GM23338 (cell line): ENCODE measurements at regions not wholly inside any gene's neighbourhood (a gene's known extent, or its start where the extent isn't known, plus 50 kb on each side); places are given as distances from the start of the nearest gene placed in this dataset.

Experiments
- ATAC-seq: fragments of 200-7000 bp; cut with Tn5 transposase; 3 replicates; pipeline ENCODE4 v1.9.1; 2020
- DNase-seq: peaks from one replicate; pipeline ENCODE4 v3.0.0-alpha.2; 2015; ENCODE audit warnings: low spot score
- H2AFZ ChIP-seq: fragments of 200-600 bp; sonication (generic); 2 replicates; pipeline ENCODE4 v1.8.0; 2016; ENCODE audit warnings: antibody characterized with exemption, mild to moderate bottlenecking, moderate library complexity
- H3F3A ChIP-seq: fragments of 200-600 bp; sonication (generic); replicated peaks from 2 replicates; pipeline ENCODE4 v1.8.0; 2017; ENCODE audit warnings: antibody characterized with exemption, mixed run types, low read depth
- H3K27ac ChIP-seq: fragments of 200-600 bp; sonication (generic); 2 replicates; pipeline ENCODE4 v1.6.1; 2016; ENCODE audit warnings: low read depth
- H3K27me3 ChIP-seq: fragments of 200-600 bp; sonication (generic); 2 replicates; pipeline ENCODE4 v1.8.0; 2016; ENCODE audit warnings: mild to moderate bottlenecking, mixed run types, moderate library complexity; ENCODE audit not compliant: insufficient read depth
- H3K36me3 ChIP-seq: fragments of 200-600 bp; sonication (generic); 2 replicates; pipeline ENCODE4 v1.8.0; 2016; ENCODE audit warnings: mild to moderate bottlenecking; ENCODE audit not compliant: insufficient read depth
- H3K4me1 ChIP-seq: fragments of 200-600 bp; sonication (generic); 2 replicates; pipeline ENCODE4 v1.8.0; 2016; ENCODE audit warnings: mild to moderate bottlenecking, moderate library complexity; ENCODE audit not compliant: insufficient read depth
- H3K4me2 ChIP-seq: fragments of 200-600 bp; sonication (generic); 2 replicates; pipeline ENCODE4 v1.7.1; 2017; ENCODE audit warnings: mixed run types
- H3K4me3 ChIP-seq: fragments of 200-600 bp; sonication (generic); 2 replicates; pipeline ENCODE4 v1.6.1; 2016; ENCODE audit warnings: mixed run types
- H3K79me2 ChIP-seq: fragments of 200-600 bp; sonication (generic); replicated peaks from 2 replicates; pipeline ENCODE4 v1.8.0; 2017; ENCODE audit warnings: mild to moderate bottlenecking; ENCODE audit not compliant: insufficient read depth
- H3K9me2 ChIP-seq: fragments of 200-600 bp; sonication (generic); 2 replicates; pipeline ENCODE4 v1.8.0; 2017; ENCODE audit not compliant: insufficient read depth
- H4K20me1 ChIP-seq: fragments of 200-600 bp; sonication (generic); replicated peaks from 2 replicates; pipeline ENCODE4 v1.8.0; 2017; ENCODE audit warnings: mild to moderate bottlenecking; ENCODE audit not compliant: insufficient read depth
- H3K27ac Mint-ChIP-seq: 2 replicates; pipeline ENCODE4 v1.8.0; 2020; ENCODE audit warnings: inconsistent platforms, mild to moderate bottlenecking, moderate library complexity, mixed read lengths
- H3K27me3 Mint-ChIP-seq: 3 replicates; pipeline ENCODE4 v1.8.0; 2022; ENCODE audit warnings: low read depth, mild to moderate bottlenecking, moderate library complexity, mixed read lengths, inconsistent platforms; ENCODE audit not compliant: insufficient read depth, poor library complexity
- H3K36me3 Mint-ChIP-seq: 3 replicates; pipeline ENCODE4 v1.8.0; 2021; ENCODE audit warnings: low read depth, mild to moderate bottlenecking, inconsistent platforms, moderate library complexity, mixed read lengths
- H3K4me1 Mint-ChIP-seq: 3 replicates; pipeline ENCODE4 v1.8.0; 2020; ENCODE audit warnings: mild to moderate bottlenecking, inconsistent platforms, mixed read lengths
- H3K4me3 Mint-ChIP-seq: 3 replicates; pipeline ENCODE4 v1.8.0; 2021; ENCODE audit warnings: moderate library complexity, mild to moderate bottlenecking, inconsistent platforms, mixed read lengths
- H3K9me3 Mint-ChIP-seq: 3 replicates; pipeline ENCODE4 v1.8.0; 2020; ENCODE audit warnings: moderate library complexity, mild to moderate bottlenecking, inconsistent platforms, mixed read lengths
- CREB1 ChIP-seq: fragments of 250-450 bp; sonication (Bioruptor Pico); IDR thresholded peaks from 2 replicates; pipeline ENCODE4 v1.5.0; 2020; ENCODE audit warnings: low read depth, mild to moderate bottlenecking, moderate library complexity
- CTCF ChIP-seq, 2 experiments: fragments of 200-600 bp in 1 of 2; sonication (generic) in 1 of 2; conservative IDR thresholded peaks; 2 replicates each; pipeline versions ENCODE4 v1.5.1 to v1.6.1; 2016 to 2017; ENCODE audit warnings: antibody characterized with exemption in 2 of 2, low read depth in 2 of 2, mild to moderate bottlenecking in 2 of 2, moderate library complexity in 1 of 2
- ETS1 ChIP-seq: IDR thresholded peaks from 2 replicates; pipeline ENCODE4 v1.6.1; 2016; ENCODE audit warnings: antibody characterized with exemption
- EZH2 ChIP-seq: fragments of 200-600 bp; sonication (generic); IDR thresholded peaks from one replicate; pipeline ENCODE4 v1.8.0; 2017; ENCODE audit warnings: antibody characterized with exemption, mild to moderate bottlenecking, low read depth; ENCODE audit not compliant: unreplicated experiment
- EZH2phosphoT487 ChIP-seq: fragments of 200-600 bp; sonication (generic); IDR thresholded peaks from one replicate; pipeline ENCODE4 v1.8.1; 2018; ENCODE audit warnings: antibody characterized with exemption; ENCODE audit not compliant: unreplicated experiment
- JUNB ChIP-seq: IDR thresholded peaks from one replicate; pipeline ENCODE4 v1.6.1; 2016; ENCODE audit warnings: antibody characterized with exemption; ENCODE audit not compliant: unreplicated experiment
- NANOG ChIP-seq: IDR thresholded peaks from 2 replicates; pipeline ENCODE4 v1.6.1; 2016; ENCODE audit warnings: antibody characterized with exemption, borderline replicate concordance
- POLR2AphosphoS5 ChIP-seq: IDR thresholded peaks from 2 replicates; pipeline ENCODE4 v1.6.1; 2016; ENCODE audit warnings: antibody characterized with exemption, low read depth
- REST ChIP-seq: IDR thresholded peaks from one replicate; pipeline ENCODE4 v1.6.1; 2018; ENCODE audit warnings: antibody characterized with exemption; ENCODE audit not compliant: unreplicated experiment
- STAT1 ChIP-seq: IDR thresholded peaks from one replicate; pipeline ENCODE4 v1.6.1; 2016; ENCODE audit warnings: antibody characterized with exemption; ENCODE audit not compliant: unreplicated experiment
- ZNF114 ChIP-seq: fragments of 250-450 bp; sonication (Bioruptor Pico); IDR thresholded peaks from 2 replicates; pipeline ENCODE4 v1.5.0; 2020; ENCODE audit warnings: mild to moderate bottlenecking, moderate library complexity
- ZNF331 ChIP-seq: fragments of 250-450 bp; sonication (Bioruptor Pico); IDR thresholded peaks from 2 replicates; pipeline ENCODE4 v1.5.0; 2020; ENCODE audit warnings: low read depth, mild to moderate bottlenecking, moderate library complexity
- ZNF462 ChIP-seq: fragments of 250-450 bp; sonication (Bioruptor Pico); IDR thresholded peaks from 2 replicates; pipeline ENCODE4 v1.5.0; 2020; ENCODE audit warnings: mild to moderate bottlenecking, moderate library complexity

- Histone ChIP-seq H3K27ac (no peak overlapping the region), H3K27me3 (no peaks in the 10 kb centered on the region), H3K9me2 (0 out of 2 replicates have a peak, but pooled peaks cover 7% of the 10 kb centered on the region), H3F3A (no peaks in the 10 kb centered on the region), H3K4me2 (no peak overlapping the region), H4K20me1 (no peaks in the 10 kb centered on the region), H3K4me3 (no peak overlapping the region), H3K36me3 (no peaks in the 10 kb centered on the region), H3K4me1 (no peaks in the 10 kb centered on the region), H3K79me2 (no peaks in the 10 kb centered on the region), H2AFZ (no peak overlapping the region; the same call in 1 of the 2 replicates)
- Mint-ChIP-seq H3K36me3 (no peaks in the 10 kb centered on the region), H3K9me3 (no peaks in the 10 kb centered on the region), H3K4me3 (no peak overlapping the region), H3K27ac (no peak overlapping the region), H3K4me1 (peaks cover 8% of the 10 kb centered on the region; the same call in 2 of the 3 replicates), H3K27me3 (peaks cover 3% of the 10 kb centered on the region)
- no peak for ATAC-seq
- no peak for TF ChIP-seq CREB1 (CRISPR knock-in tag)
- no peak for TF ChIP-seq EZH2phosphoT487
- no peak for TF ChIP-seq ZNF462 (CRISPR knock-in tag)
- TF ChIP-seq STAT1 = no peak
- no peak for TF ChIP-seq ZNF114 (CRISPR knock-in tag)
- no peak for TF ChIP-seq EZH2
- no peak for TF ChIP-seq CTCF (conservative IDR thresholded peaks at IDR 0.05; ENCODE audit: low read depth in 2 of 2)
- TF ChIP-seq REST = no peak
- TF ChIP-seq POLR2AphosphoS5 = no peak
- no peak for TF ChIP-seq ETS1
- TF ChIP-seq ZNF331 = no peak
- TF ChIP-seq JUNB = no peak
- no peak for TF ChIP-seq NANOG
- no peak for DNase-seq
Observed at GRCh38 chr4:148653681-148654080, 211.5 kb upstream of the NR3C2 start.
